Neural progenitor cell (in vitro differentiated cells): ENCODE measurements at regions not wholly inside any gene's neighbourhood (a gene's known extent, or its start where the extent isn't known, plus 50 kb on each side); places are given as distances from the start of the nearest gene placed in this dataset.

Experiments
- DNase-seq: peaks from one replicate; pipeline ENCODE4 v3.0.0-alpha.2; 2016; ENCODE audit warnings: low spot score
- H2AFZ ChIP-seq: fragments of 200-600 bp; sonication (generic); replicated peaks from 2 replicates; pipeline ENCODE4 v1.6.1; 2016; ENCODE audit warnings: antibody characterized with exemption
- H3F3A ChIP-seq: fragments of 200-600 bp; sonication (generic); 2 replicates; pipeline ENCODE4 v1.6.1; 2016; ENCODE audit warnings: antibody characterized with exemption, low read depth
- H3K27ac ChIP-seq: fragments of 200-600 bp; sonication (generic); 2 replicates; pipeline ENCODE4 v1.5.1; 2016; ENCODE audit warnings: mild to moderate bottlenecking
- H3K27me3 ChIP-seq: fragments of 200-600 bp; sonication (generic); 2 replicates; pipeline ENCODE4 v1.6.1; 2016; ENCODE audit warnings: mild to moderate bottlenecking, moderate library complexity
- H3K36me3 ChIP-seq: fragments of 200-600 bp; sonication (generic); 2 replicates; pipeline ENCODE4 v1.5.1; 2016
- H3K4me1 ChIP-seq: fragments of 200-600 bp; sonication (generic); 2 replicates; pipeline ENCODE4 v1.6.1; 2016; ENCODE audit warnings: mixed run types
- H3K4me2 ChIP-seq: fragments of 200-600 bp; sonication (generic); 2 replicates; pipeline ENCODE4 v1.6.1; 2016
- H3K4me3 ChIP-seq: fragments of 200-600 bp; sonication (generic); 2 replicates; pipeline ENCODE4 v1.5.1; 2016
- H3K79me2 ChIP-seq: fragments of 200-600 bp; sonication (generic); 2 replicates; pipeline ENCODE4 v1.6.1; 2016; ENCODE audit warnings: low read depth
- H3K9ac ChIP-seq: fragments of 200-600 bp; sonication (generic); 2 replicates; pipeline ENCODE4 v1.6.1; 2016
- H3K9me3 ChIP-seq: fragments of 200-600 bp; sonication (generic); 2 replicates; pipeline ENCODE4 v1.5.1; 2016; ENCODE audit warnings: low read depth
- H4K20me1 ChIP-seq: fragments of 200-600 bp; sonication (generic); 2 replicates; pipeline ENCODE4 v1.6.1; 2016; ENCODE audit warnings: low read depth
- H3K27ac Mint-ChIP-seq: 3 replicates; pipeline ENCODE4 v1.8.0; 2021; ENCODE audit warnings: mixed read lengths
- H3K27me3 Mint-ChIP-seq: 2 replicates; pipeline ENCODE4 v1.8.0; 2022; ENCODE audit warnings: low read depth, mild to moderate bottlenecking, inconsistent platforms, moderate library complexity, mixed read lengths; ENCODE audit not compliant: insufficient read depth
- H3K36me3 Mint-ChIP-seq: 3 replicates; pipeline ENCODE4 v1.8.0; 2021; ENCODE audit warnings: mixed read lengths
- H3K4me1 Mint-ChIP-seq: 3 replicates; pipeline ENCODE4 v1.8.0; 2021; ENCODE audit warnings: mixed read lengths
- H3K4me3 Mint-ChIP-seq: 3 replicates; pipeline ENCODE4 v1.8.0; 2021; ENCODE audit warnings: mild to moderate bottlenecking, moderate library complexity, mixed read lengths
- H3K9me3 Mint-ChIP-seq: 3 replicates; pipeline ENCODE4 v1.8.0; 2020; ENCODE audit warnings: mixed read lengths
- CTCF ChIP-seq: fragments of 200-600 bp; sonication (generic); IDR thresholded peaks from 2 replicates; pipeline ENCODE4 v1.5.1; 2017; ENCODE audit warnings: antibody characterized with exemption, mild to moderate bottlenecking
- EZH2 ChIP-seq: fragments of 200-600 bp; sonication (generic); IDR thresholded peaks from 2 replicates; pipeline ENCODE4 v1.6.1; 2017; ENCODE audit warnings: antibody characterized with exemption, mild to moderate bottlenecking, moderate library complexity
- EZH2phosphoT487 ChIP-seq: fragments of 200-600 bp; sonication (generic); IDR thresholded peaks from 2 replicates; pipeline ENCODE4 v1.6.1; 2017; ENCODE audit warnings: antibody characterized with exemption

DNA sequence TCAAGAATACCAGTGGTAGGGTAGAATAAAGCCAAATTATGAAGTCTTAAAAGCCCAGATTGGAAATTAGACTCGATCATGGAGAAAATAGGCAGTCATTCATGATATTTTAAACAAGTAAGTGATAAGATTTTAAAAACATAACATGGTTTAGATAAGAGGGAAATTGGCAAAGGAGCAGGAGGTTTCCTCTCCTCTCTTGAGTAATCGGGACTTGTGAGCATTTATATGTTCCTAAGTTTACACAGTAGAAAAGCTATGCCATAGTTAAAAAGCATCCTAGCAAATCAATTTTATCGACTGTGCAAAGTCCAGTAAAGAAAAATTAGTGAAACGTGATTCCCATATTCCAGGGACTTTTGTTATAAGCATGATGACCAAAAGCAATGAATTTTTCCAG is 313.2 kb downstream of the AHR start:
- TF ChIP-seq CTCF, result no peak
- TF ChIP-seq EZH2, result no peak
- TF ChIP-seq EZH2phosphoT487, result no peak
- H3K79me2 ChIP-seq, result no peaks in the 10 kb centered on the region
- H3K4me3 Mint-ChIP-seq, result no peak overlapping the region
- H4K20me1 ChIP-seq, result no peaks in the 10 kb centered on the region
- no peak overlapping the region for H3K27ac Mint-ChIP-seq
- no peaks in the 10 kb centered on the region for H3K4me1 Mint-ChIP-seq
- no peak for DNase-seq
- H2AFZ ChIP-seq, result no peak overlapping the region
- no peak overlapping the region for H3K27ac ChIP-seq
- H3K4me2 ChIP-seq, result no peak overlapping the region
- no peaks in the 10 kb centered on the region for H3K9me3 Mint-ChIP-seq
- H3K27me3 Mint-ChIP-seq, result no peaks in the 10 kb centered on the region
- no peaks in the 10 kb centered on the region for H3K4me1 ChIP-seq
- no peaks in the 10 kb centered on the region for H3K36me3 Mint-ChIP-seq
- no peaks in the 10 kb centered on the region for H3K36me3 ChIP-seq
- H3K27me3 ChIP-seq, result no peaks in the 10 kb centered on the region
- H3K4me3 ChIP-seq, result no peak overlapping the region
- no peaks in the 10 kb centered on the region for H3K9me3 ChIP-seq
- no peak overlapping the region for H3K9ac ChIP-seq
- H3F3A ChIP-seq, result no peaks in the 10 kb centered on the region

GRCh38 chr7:17613338-17614041 is 315.0 kb downstream of the AHR start:
- no peak overlapping the region for H3K27ac ChIP-seq
- Mint-ChIP-seq H3K4me3 (no peak overlapping the region), H3K27ac (no peak overlapping the region), H3K36me3 (no peaks in the 10 kb centered on the region), H3K9me3 (no peaks in the 10 kb centered on the region), H3K27me3 (peaks cover 2% of the 10 kb centered on the region), H3K4me1 (no peaks in the 10 kb centered on the region)
- no peak for DNase-seq
- no peaks in the 10 kb centered on the region for H3K4me1 ChIP-seq
- no peaks in the 10 kb centered on the region for H3K9me3 ChIP-seq
- no peak overlapping the region for H3K9ac ChIP-seq
- H2AFZ ChIP-seq, result no peak overlapping the region
- H3F3A ChIP-seq, result no peaks in the 10 kb centered on the region
- TF ChIP-seq EZH2 (no peak), CTCF (no peak), EZH2phosphoT487 (no peak)
- H3K79me2 ChIP-seq, result no peaks in the 10 kb centered on the region
- no peaks in the 10 kb centered on the region for H4K20me1 ChIP-seq
- H3K4me3 ChIP-seq, result no peak overlapping the region
- no peak overlapping the region for H3K4me2 ChIP-seq
- H3K27me3 ChIP-seq, result no peaks in the 10 kb centered on the region
- no peaks in the 10 kb centered on the region for H3K36me3 ChIP-seq

- no peak overlapping the region for H3K27ac ChIP-seq
- H3K4me3 Mint-ChIP-seq, result no peak overlapping the region
- no peak overlapping the region for H3K9ac ChIP-seq
- H3K36me3 Mint-ChIP-seq, result no peaks in the 10 kb centered on the region
- no peak overlapping the region for H2AFZ ChIP-seq
- H3K27me3 Mint-ChIP-seq, result peaks cover 2% of the 10 kb centered on the region
- TF ChIP-seq EZH2, result no peak
- TF ChIP-seq EZH2phosphoT487, result no peak
- TF ChIP-seq CTCF, result no peak
- no peaks in the 10 kb centered on the region for H3K27me3 ChIP-seq
- DNase-seq, result no peak
- H3K4me2 ChIP-seq, result no peak overlapping the region
- H3K9me3 Mint-ChIP-seq, result no peaks in the 10 kb centered on the region
- H3K4me3 ChIP-seq, result no peak overlapping the region
- no peaks in the 10 kb centered on the region for H3K9me3 ChIP-seq
- H4K20me1 ChIP-seq, result no peaks in the 10 kb centered on the region
- H3K27ac Mint-ChIP-seq, result no peak overlapping the region
- H3K4me1 ChIP-seq, result no peaks in the 10 kb centered on the region
- H3K36me3 ChIP-seq, result no peaks in the 10 kb centered on the region
- no peaks in the 10 kb centered on the region for H3K79me2 ChIP-seq
- no peaks in the 10 kb centered on the region for H3F3A ChIP-seq
- H3K4me1 Mint-ChIP-seq, result no peaks in the 10 kb centered on the region
These were observed 318.9 kb downstream of the AHR start for GRCh38 chr7:17617380-17617779.
